Adrenal gland (tissue), 5 donors: ENCODE measurements at regions not wholly inside any gene's neighbourhood (a gene's known extent, or its start where the extent isn't known, plus 50 kb on each side); places are given as distances from the start of the nearest gene placed in this dataset.
"Not testable (repeated sequence)": the region's sequence is repeated elsewhere in the genome, so short reads cannot be mapped to it uniquely, and the experiment has no call there.

Experiments used
- CTCF ChIP-seq, 6 experiments: fragments of 450-650 bp in 4 of 6; fragments of 200-600 bp in 2 of 6; sonication (generic) in 1 of 6; IDR thresholded peaks; 1 replicate in 5 of 6; 2 replicates in 1 of 6; pipeline versions ENCODE4 v1.5.1 to v1.8.0; 2016 to 2021; ENCODE audit warnings: antibody characterized with exemption in 6 of 6, mild to moderate bottlenecking in 2 of 6, moderate library complexity in 1 of 6
- POLR2A ChIP-seq, 2 donors: fragments of 450-650 bp; IDR thresholded peaks; one replicate each; pipeline ENCODE4 v1.6.1; 2017; ENCODE audit warnings: antibody characterized with exemption in 2 of 2, mild to moderate bottlenecking in 2 of 2, moderate library complexity in 1 of 2
- donor health status: DM: no; HTN: no; CAD: no.

- not testable (repeated sequence) for TF ChIP-seq CTCF, POLR2A (IDR thresholded peaks at IDR 0.05)
These were observed 1401.6 kb upstream of the ATXN8OS start for GRCh38 chr13:68706044-68706443.
